ENCODE measurements at regions not wholly inside any gene's neighbourhood (a gene's known extent, or its start where the extent isn't known, plus 50 kb on each side); places are given as distances from the start of the nearest gene placed in this dataset.

DNA sequence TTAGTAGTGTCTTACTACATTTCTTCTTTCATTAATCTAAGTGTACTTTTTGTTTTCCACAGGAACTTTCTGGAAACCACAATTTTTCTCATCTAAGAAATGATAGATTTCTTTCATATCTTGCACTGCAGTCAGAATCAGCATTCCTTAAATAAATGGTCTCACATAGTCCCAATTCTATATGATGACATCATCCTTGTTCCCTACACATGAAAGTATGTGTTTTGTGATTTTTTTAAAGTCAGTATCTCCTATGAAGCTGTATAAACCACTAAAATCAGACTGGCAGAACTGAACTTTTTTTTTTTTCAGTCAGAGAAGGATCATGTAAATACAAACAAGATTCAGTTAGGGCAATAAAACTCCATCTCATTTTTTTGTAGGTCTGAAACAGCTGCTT, 742.6 kb upstream of the CXADR start:
- DNase-seq: no peak
- Histone ChIP-seq H3K27me3 (no peaks in the 10 kb centered on the region), H3K4me3 (no peak overlapping the region), H3K9me3 (peaks cover 0 to 5% (median 0%) of the 10 kb centered on the region in 12 donors), H3K27ac (no peak overlapping the region), H3K4me1 (no peaks in the 10 kb centered on the region), H3K36me3 (no peaks in the 10 kb centered on the region)
- intact Hi-C loops (cut with DNase I): no loop called here
- ATAC-seq: no peak
- no peak for TF ChIP-seq POLR2A (IDR thresholded peaks at IDR 0.05)
- TF ChIP-seq, protein P1, sequence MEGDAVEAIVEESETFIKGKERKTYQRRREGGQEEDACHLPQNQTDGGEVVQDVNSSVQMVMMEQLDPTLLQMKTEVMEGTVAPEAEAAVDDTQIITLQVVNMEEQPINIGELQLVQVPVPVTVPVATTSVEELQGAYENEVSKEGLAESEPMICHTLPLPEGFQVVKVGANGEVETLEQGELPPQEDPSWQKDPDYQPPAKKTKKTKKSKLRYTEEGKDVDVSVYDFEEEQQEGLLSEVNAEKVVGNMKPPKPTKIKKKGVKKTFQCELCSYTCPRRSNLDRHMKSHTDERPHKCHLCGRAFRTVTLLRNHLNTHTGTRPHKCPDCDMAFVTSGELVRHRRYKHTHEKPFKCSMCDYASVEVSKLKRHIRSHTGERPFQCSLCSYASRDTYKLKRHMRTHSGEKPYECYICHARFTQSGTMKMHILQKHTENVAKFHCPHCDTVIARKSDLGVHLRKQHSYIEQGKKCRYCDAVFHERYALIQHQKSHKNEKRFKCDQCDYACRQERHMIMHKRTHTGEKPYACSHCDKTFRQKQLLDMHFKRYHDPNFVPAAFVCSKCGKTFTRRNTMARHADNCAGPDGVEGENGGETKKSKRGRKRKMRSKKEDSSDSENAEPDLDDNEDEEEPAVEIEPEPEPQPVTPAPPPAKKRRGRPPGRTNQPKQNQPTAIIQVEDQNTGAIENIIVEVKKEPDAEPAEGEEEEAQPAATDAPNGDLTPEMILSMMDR (IDR thresholded peaks at IDR 0.05): no peak

DNA sequence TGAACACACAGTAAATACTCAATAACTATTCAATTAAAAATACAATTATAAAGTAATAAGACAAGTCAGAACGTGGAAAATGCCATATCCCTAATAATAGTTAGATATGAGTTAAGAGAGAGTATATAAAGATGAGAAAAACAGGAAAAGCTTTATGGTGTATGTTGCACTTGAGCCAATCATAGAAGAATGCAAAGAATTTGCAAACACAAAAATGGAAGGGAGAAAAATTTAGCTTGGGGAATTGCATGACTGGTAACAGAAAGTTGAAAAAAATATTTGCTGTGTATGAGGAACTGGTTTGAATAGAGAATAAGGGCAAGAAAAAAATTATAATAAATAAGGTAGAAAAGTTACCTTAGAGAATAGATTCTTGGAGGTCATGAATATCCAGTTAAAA, 739.6 kb upstream of the CXADR start:
- Histone ChIP-seq H3K4me1 (no peaks in the 10 kb centered on the region), H3K4me3 (no peak overlapping the region), H3K27me3 (no peaks in the 10 kb centered on the region), H3K9me3 (no peaks in the 10 kb centered on the region), H3K27ac (no peak overlapping the region), H3K36me3 (no peaks in the 10 kb centered on the region)
- TF ChIP-seq, protein P1 (IDR thresholded peaks at IDR 0.05): no peak
- TF ChIP-seq POLR2A (IDR thresholded peaks at IDR 0.05): no peak
- intact Hi-C loops (cut with DNase I): no loop called here
- ATAC-seq (no peak), DNase-seq (no peak)
- 36 to 51% (median 44%) methylated on average over 1 of the region's 1 CpG for WGBS, 4 donors

DNA sequence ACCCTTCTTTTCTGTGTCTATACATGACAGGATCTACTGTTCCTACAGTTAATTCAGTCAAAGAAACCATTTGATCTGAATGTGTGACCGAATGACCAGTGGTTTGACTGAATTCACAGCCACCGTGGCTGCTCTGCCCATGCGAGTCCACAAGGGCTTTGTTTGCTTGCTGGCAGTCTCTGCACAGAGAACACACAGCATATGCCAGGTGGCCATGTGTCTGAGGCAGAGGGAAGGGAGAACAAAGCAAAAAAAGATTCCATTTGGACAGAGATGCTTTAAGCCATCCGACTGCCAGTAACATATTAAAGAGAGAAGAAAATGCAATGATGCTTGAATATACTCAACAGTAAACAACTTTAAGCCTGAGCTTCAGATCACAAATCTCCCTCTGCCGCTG, 737.8 kb upstream of the CXADR start:
- intact Hi-C loops (cut with DNase I): no loop called here
- 75 to 80% (median 78%) methylated on average over 5 of the region's 5 CpGs for WGBS, 4 donors
- Histone ChIP-seq H3K4me1 (no peaks in the 10 kb centered on the region), H3K4me3 (no peak overlapping the region), H3K27ac (no peak overlapping the region), H3K36me3 (no peaks in the 10 kb centered on the region), H3K9me3 (no peaks in the 10 kb centered on the region), H3K27me3 (no peaks in the 10 kb centered on the region)
- TF ChIP-seq, protein P1 (IDR thresholded peaks at IDR 0.05): no peak
- TF ChIP-seq POLR2A (IDR thresholded peaks at IDR 0.05): no peak
- ATAC-seq (no peak), DNase-seq (no peak)

DNA sequence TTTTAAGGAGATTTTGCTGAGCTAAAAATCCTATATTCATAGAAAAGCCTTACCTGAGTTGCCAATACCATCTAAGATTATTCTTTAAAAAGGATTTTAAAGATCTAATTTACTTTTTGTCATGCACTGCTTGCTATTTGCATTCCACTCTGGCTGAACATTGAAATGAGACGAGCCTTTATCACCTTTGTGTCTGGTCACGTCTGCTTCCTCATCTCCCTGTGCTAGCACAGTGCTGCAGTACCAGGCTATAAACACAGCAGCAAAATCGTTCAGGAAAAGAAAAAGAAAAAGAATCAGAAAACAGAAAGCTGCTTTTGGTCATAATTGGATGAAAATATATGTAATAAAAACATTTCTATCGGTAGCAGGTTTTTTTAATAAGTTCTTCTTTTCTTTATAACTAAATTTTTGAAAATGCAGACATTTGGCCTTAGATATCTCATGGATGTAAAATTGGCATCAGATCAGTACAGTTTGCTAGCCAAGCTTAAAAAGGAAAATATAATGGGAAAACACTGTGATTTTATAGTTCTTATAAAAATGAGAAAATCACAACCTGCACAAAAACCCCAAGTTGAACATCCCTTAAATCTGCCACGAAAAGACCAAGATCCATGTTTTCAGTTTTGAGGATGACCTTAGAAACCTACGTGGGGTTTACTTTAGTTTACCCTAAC, 735.7 kb upstream of the CXADR start:
- intact Hi-C loops (cut with DNase I): no loop called here
- 50 to 58% (median 56%) methylated on average over 6 of the region's 6 CpGs for WGBS, 4 donors
- ATAC-seq: no peak

More for the DNA sequence above, 735.7 kb upstream of the CXADR start:
- H3K9me3 ChIP-seq: peaks cover 0 to 3% (median 0%) of the 10 kb centered on the region in 12 donors
- no peaks in the 10 kb centered on the region for H3K27me3 ChIP-seq
- no peaks in the 10 kb centered on the region for H3K36me3 ChIP-seq
- TF ChIP-seq, protein P1 (IDR thresholded peaks at IDR 0.05): no peak
- TF ChIP-seq POLR2A (IDR thresholded peaks at IDR 0.05): no peak
- DNase-seq: no peak
- no peak overlapping the region for H3K4me3 ChIP-seq
- H3K27ac ChIP-seq: no peak overlapping the region
- H3K4me1 ChIP-seq: no peaks in the 10 kb centered on the region

Measured in heart left ventricle (tissue), 16 donors.